ENCODE measurements at regions not wholly inside any gene's neighbourhood (a gene's known extent, or its start where the extent isn't known, plus 50 kb on each side); places are given as distances from the start of the nearest gene placed in this dataset.

GRCh38 chr1:2967329-2967725 lies 53.9 kb upstream of the ACTRT2 start:
- in situ Hi-C loops (cut with MboI; ENCODE audit: low sequenced_read_pairs in 4 of 4), result no loop called here
- Histone ChIP-seq H3K9me3 (no peaks in the 10 kb centered on the region), H3K27me3 (peaks cover 0 to 26% (median 14%) of the 10 kb centered on the region in 3 donors), H3K27ac (no peak overlapping the region), H3K4me1 (no peaks in the 10 kb centered on the region), H3K4me3 (no peak overlapping the region), H3K36me3 (no peaks in the 10 kb centered on the region)
- no peak for DNase-seq
- TF ChIP-seq, protein P1, sequence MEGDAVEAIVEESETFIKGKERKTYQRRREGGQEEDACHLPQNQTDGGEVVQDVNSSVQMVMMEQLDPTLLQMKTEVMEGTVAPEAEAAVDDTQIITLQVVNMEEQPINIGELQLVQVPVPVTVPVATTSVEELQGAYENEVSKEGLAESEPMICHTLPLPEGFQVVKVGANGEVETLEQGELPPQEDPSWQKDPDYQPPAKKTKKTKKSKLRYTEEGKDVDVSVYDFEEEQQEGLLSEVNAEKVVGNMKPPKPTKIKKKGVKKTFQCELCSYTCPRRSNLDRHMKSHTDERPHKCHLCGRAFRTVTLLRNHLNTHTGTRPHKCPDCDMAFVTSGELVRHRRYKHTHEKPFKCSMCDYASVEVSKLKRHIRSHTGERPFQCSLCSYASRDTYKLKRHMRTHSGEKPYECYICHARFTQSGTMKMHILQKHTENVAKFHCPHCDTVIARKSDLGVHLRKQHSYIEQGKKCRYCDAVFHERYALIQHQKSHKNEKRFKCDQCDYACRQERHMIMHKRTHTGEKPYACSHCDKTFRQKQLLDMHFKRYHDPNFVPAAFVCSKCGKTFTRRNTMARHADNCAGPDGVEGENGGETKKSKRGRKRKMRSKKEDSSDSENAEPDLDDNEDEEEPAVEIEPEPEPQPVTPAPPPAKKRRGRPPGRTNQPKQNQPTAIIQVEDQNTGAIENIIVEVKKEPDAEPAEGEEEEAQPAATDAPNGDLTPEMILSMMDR (IDR thresholded peaks at IDR 0.05 in 4 of 5, conservative IDR thresholded peaks at IDR 0.05 in 1 of 5), result no peak
- TF ChIP-seq POLR2A (IDR thresholded peaks at IDR 0.05), result no peak
- ATAC-seq, result no peak
- intact Hi-C loops (cut with DNase I; ENCODE audit: low total_unique reads), result no loop called here

- DNase-seq, result no peak
- intact Hi-C loops (cut with DNase I; ENCODE audit: low total_unique reads) (no loop called here), in situ Hi-C loops (cut with MboI; ENCODE audit: low sequenced_read_pairs in 4 of 4) (no loop called here)
- no peak overlapping the region for H3K27ac ChIP-seq
- H3K9me3 ChIP-seq, result no peaks in the 10 kb centered on the region
- no peak for ATAC-seq
- TF ChIP-seq, protein P1 (IDR thresholded peaks at IDR 0.05 in 4 of 5, conservative IDR thresholded peaks at IDR 0.05 in 1 of 5), result no peak
- no peak for TF ChIP-seq POLR2A (IDR thresholded peaks at IDR 0.05)
- no peak overlapping the region for H3K4me3 ChIP-seq
- no peaks in the 10 kb centered on the region for H3K36me3 ChIP-seq
- H3K27me3 ChIP-seq, result peaks cover 0 to 26% (median 14%) of the 10 kb centered on the region in 3 donors
- H3K4me1 ChIP-seq, result no peaks in the 10 kb centered on the region
Observed at GRCh38 chr1:2967881-2968280, 53.4 kb upstream of the ACTRT2 start.

DNA sequence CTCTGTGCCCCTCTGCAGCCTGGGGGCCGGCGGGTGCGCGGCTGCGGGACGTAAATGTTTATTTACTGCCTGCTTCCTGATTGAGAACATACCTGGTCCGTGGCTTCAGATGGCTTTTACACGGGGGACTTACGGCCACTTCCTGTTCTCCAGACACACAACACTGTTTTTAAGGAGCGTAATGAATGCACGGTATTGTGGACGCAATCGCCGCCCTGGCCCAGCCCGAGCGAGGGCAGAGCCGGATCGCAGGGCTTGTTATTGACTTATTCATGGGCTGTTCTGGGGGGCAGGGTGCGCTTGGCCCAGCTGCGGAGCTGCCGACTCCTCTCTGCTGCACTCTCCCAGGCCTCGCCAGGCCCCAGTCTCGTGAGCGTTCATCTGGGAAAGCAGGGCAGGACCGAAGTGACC lies 52.8 kb upstream of the ACTRT2 start:
- Histone ChIP-seq H3K4me3 (no peak overlapping the region), H3K27ac (no peak overlapping the region), H3K36me3 (no peaks in the 10 kb centered on the region), H3K4me1 (no peaks in the 10 kb centered on the region), H3K27me3 (peaks cover 0 to 26% (median 14%) of the 10 kb centered on the region in 3 donors), H3K9me3 (no peaks in the 10 kb centered on the region)
- DNase-seq (no peak), ATAC-seq (no peak)
- TF ChIP-seq POLR2A (IDR thresholded peaks at IDR 0.05), result no peak
- TF ChIP-seq, protein P1 (IDR thresholded peaks at IDR 0.05 in 4 of 5, conservative IDR thresholded peaks at IDR 0.05 in 1 of 5), result no peak
- in situ Hi-C loops (cut with MboI; ENCODE audit: low sequenced_read_pairs in 4 of 4), result no loop called here
- intact Hi-C loops (cut with DNase I; ENCODE audit: low total_unique reads), result no loop called here

- intact Hi-C loops (cut with DNase I; ENCODE audit: low total_unique reads) (no loop called here), in situ Hi-C loops (cut with MboI; ENCODE audit: low sequenced_read_pairs in 4 of 4) (no loop called here)
- H3K9me3 ChIP-seq, result no peaks in the 10 kb centered on the region
- TF ChIP-seq, protein P1 (IDR thresholded peaks at IDR 0.05 in 4 of 5, conservative IDR thresholded peaks at IDR 0.05 in 1 of 5), result no peak
- no peak for TF ChIP-seq POLR2A (IDR thresholded peaks at IDR 0.05)
- DNase-seq, result no peak
- no peaks in the 10 kb centered on the region for H3K36me3 ChIP-seq
- H3K27ac ChIP-seq, result no peak overlapping the region
- H3K4me3 ChIP-seq, result no peak overlapping the region
- no peaks in the 10 kb centered on the region for H3K4me1 ChIP-seq
- H3K27me3 ChIP-seq, result peaks cover 0 to 29% (median 14%) of the 10 kb centered on the region in 3 donors
- no peak for ATAC-seq
Observed at GRCh38 chr1:2969011-2969844, 52.0 kb upstream of the ACTRT2 start.

Data from gastrocnemius medialis (tissue), 4 donors.